ENCODE measurements at regions not wholly inside any gene's neighbourhood (a gene's known extent, or its start where the extent isn't known, plus 50 kb on each side); places are given as distances from the start of the nearest gene placed in this dataset.
"Not testable (repeated sequence)": the region's sequence is repeated elsewhere in the genome, so short reads cannot be mapped to it uniquely, and the experiment has no call there.

GRCh38 chr11:96744697-96745096, 354.9 kb downstream of the JRKL start:
- no peak for DNase-seq
- Histone ChIP-seq H3K9me3 (no peaks in the 10 kb centered on the region), H3K27me3 (no peaks in the 10 kb centered on the region), H3K27ac (no peak overlapping the region), H3K4me1 (no peaks in the 10 kb centered on the region), H3K36me3 (no peaks in the 10 kb centered on the region), H3K4me3 (no peak overlapping the region)
- TF ChIP-seq POLR2A (IDR thresholded peaks at IDR 0.05) (no peak), CTCF (IDR thresholded peaks at IDR 0.05) (no peak)

GRCh38 chr11:96748639-96749370, 359.0 kb downstream of the JRKL start:
- no peaks in the 10 kb centered on the region for H3K27me3 ChIP-seq
- H3K4me3 ChIP-seq, result no peak overlapping the region
- no peaks in the 10 kb centered on the region for H3K36me3 ChIP-seq
- no peaks in the 10 kb centered on the region for H3K9me3 ChIP-seq
- H3K4me1 ChIP-seq, result no peaks in the 10 kb centered on the region
- TF ChIP-seq POLR2A (IDR thresholded peaks at IDR 0.05), result no peak
- TF ChIP-seq CTCF (IDR thresholded peaks at IDR 0.05), result no peak
- no peak for DNase-seq
- no peak overlapping the region for H3K27ac ChIP-seq

- not testable (repeated sequence) for DNase-seq, H3K27ac ChIP-seq, H3K27me3 ChIP-seq, H3K4me1 ChIP-seq, H3K36me3 ChIP-seq, H3K9me3 ChIP-seq, H3K4me3 ChIP-seq
These were observed 362.0 kb downstream of the JRKL start for GRCh38 chr11:96751807-96752206.

- no peaks in the 10 kb centered on the region for H3K27me3 ChIP-seq
- no peak for DNase-seq
- no peaks in the 10 kb centered on the region for H3K36me3 ChIP-seq
- no peak overlapping the region for H3K4me3 ChIP-seq
- no peaks in the 10 kb centered on the region for H3K9me3 ChIP-seq
- H3K4me1 ChIP-seq, result no peaks in the 10 kb centered on the region
- no peak overlapping the region for H3K27ac ChIP-seq
- TF ChIP-seq POLR2A (IDR thresholded peaks at IDR 0.05) (no peak), CTCF (IDR thresholded peaks at IDR 0.05) (no peak)
These were observed 362.4 kb downstream of the JRKL start for GRCh38 chr11:96752221-96752620.

- no peaks in the 10 kb centered on the region for H3K27me3 ChIP-seq
- no peak overlapping the region for H3K4me3 ChIP-seq
- no peaks in the 10 kb centered on the region for H3K36me3 ChIP-seq
- H3K4me1 ChIP-seq, result no peaks in the 10 kb centered on the region
- H3K27ac ChIP-seq, result no peak overlapping the region
- no peaks in the 10 kb centered on the region for H3K9me3 ChIP-seq
- no peak for DNase-seq
- TF ChIP-seq CTCF (IDR thresholded peaks at IDR 0.05) (no peak), POLR2A (IDR thresholded peaks at IDR 0.05) (no peak)
These were observed 364.2 kb downstream of the JRKL start for GRCh38 chr11:96753997-96754396.

GRCh38 chr11:96755209-96755608, 365.4 kb downstream of the JRKL start:
- DNase-seq, result no peak

More at GRCh38 chr11:96755209-96755608, 365.4 kb downstream of the JRKL start:
- Histone ChIP-seq H3K9me3 (no peaks in the 10 kb centered on the region), H3K4me1 (no peaks in the 10 kb centered on the region), H3K36me3 (no peaks in the 10 kb centered on the region), H3K27me3 (no peaks in the 10 kb centered on the region), H3K27ac (no peak overlapping the region), H3K4me3 (no peak overlapping the region)
- no peak for TF ChIP-seq POLR2A (IDR thresholded peaks at IDR 0.05)
- no peak for TF ChIP-seq CTCF (IDR thresholded peaks at IDR 0.05)

All from Peyer's patch (tissue), 4 donors.